ENCODE measurements at regions not wholly inside any gene's neighbourhood (a gene's known extent, or its start where the extent isn't known, plus 50 kb on each side); places are given as distances from the start of the nearest gene placed in this dataset.

GRCh38 chr6:169164986-169165385 lies 88.7 kb downstream of the THBS2 start:
- TF ChIP-seq EZH2 (IDR thresholded peaks at IDR 0.05) (no peak), POLR2AphosphoS5 (IDR thresholded peaks at IDR 0.05; ENCODE audit: borderline replicate concordance, low read depth, low read length) (no peak), FOXP2 (optimal IDR thresholded peaks at IDR 0.05; ENCODE audit: control extremely low read depth, extremely low read length, insufficient read depth) (no peak)
